Myocyte (in vitro differentiated cells): ENCODE measurements at regions not wholly inside any gene's neighbourhood (a gene's known extent, or its start where the extent isn't known, plus 50 kb on each side); places are given as distances from the start of the nearest gene placed in this dataset.

Experiments
- DNase-seq: peaks from one replicate; pipeline ENCODE4 v3.0.0-alpha.2; 2012; ENCODE audit warnings: low read depth

- DNase-seq: no peak
Observed at GRCh38 chr6:109918227-109918626, 59.9 kb upstream of the GPR6 start.

GRCh38 chr6:109920911-109921310 lies 57.2 kb upstream of the GPR6 start:
- DNase-seq: no peak

GRCh38 chr6:109922851-109923250 lies 55.3 kb upstream of the GPR6 start:
- no peak for DNase-seq

GRCh38 chr6:109925075-109925474 lies 53.0 kb upstream of the GPR6 start:
- DNase-seq: peak; percentile 3

- no peak for DNase-seq
Observed at GRCh38 chr6:109927052-109927451, 51.1 kb upstream of the GPR6 start.
